ENCODE measurements at regions not wholly inside any gene's neighbourhood (a gene's known extent, or its start where the extent isn't known, plus 50 kb on each side); places are given as distances from the start of the nearest gene placed in this dataset.

DNA sequence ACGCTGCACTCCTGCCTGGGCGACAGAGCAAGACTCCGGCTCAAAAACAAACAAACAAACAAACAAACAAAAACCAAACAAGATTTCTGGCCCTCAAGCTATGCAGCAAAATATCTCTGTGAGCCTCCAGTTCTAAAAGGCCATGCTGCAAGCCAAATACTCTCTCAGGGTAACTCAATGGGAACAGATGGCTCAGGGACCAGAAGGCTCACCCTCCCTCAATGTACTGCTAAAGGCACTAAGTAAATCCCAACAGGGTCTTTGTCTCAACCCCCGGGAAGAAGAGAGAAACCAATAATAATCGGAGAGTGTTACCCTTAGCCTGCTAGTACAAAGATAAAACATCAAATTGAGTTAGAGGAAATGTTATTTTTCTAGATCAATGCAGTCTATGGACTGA, 119.7 kb upstream of the ZC3H12C start:
- H3K27ac ChIP-seq: no peak overlapping the region
- no peaks in the 10 kb centered on the region for H3K27me3 ChIP-seq (ENCODE audit: insufficient read depth in 3 of 3, low read length in 2 of 3)
- DNase-seq (no peak), ATAC-seq (no peak)
- no peak overlapping the region for H3K4me3 ChIP-seq
- H3K36me3 ChIP-seq (ENCODE audit: insufficient read depth in 1 of 2, low read depth in 1 of 2): no peaks in the 10 kb centered on the region
- H3K4me1 ChIP-seq: peaks cover 25% of the 10 kb centered on the region
- TF ChIP-seq, protein P1, sequence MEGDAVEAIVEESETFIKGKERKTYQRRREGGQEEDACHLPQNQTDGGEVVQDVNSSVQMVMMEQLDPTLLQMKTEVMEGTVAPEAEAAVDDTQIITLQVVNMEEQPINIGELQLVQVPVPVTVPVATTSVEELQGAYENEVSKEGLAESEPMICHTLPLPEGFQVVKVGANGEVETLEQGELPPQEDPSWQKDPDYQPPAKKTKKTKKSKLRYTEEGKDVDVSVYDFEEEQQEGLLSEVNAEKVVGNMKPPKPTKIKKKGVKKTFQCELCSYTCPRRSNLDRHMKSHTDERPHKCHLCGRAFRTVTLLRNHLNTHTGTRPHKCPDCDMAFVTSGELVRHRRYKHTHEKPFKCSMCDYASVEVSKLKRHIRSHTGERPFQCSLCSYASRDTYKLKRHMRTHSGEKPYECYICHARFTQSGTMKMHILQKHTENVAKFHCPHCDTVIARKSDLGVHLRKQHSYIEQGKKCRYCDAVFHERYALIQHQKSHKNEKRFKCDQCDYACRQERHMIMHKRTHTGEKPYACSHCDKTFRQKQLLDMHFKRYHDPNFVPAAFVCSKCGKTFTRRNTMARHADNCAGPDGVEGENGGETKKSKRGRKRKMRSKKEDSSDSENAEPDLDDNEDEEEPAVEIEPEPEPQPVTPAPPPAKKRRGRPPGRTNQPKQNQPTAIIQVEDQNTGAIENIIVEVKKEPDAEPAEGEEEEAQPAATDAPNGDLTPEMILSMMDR (IDR thresholded peaks at IDR 0.05): no peak
- 84 to 87% (median 84%) methylated on average over 5 of the region's 5 CpGs for WGBS, 3 donors
- no peaks in the 10 kb centered on the region for H3K9me3 ChIP-seq
- intact Hi-C loops (cut with DNase I): no loop called here

DNA sequence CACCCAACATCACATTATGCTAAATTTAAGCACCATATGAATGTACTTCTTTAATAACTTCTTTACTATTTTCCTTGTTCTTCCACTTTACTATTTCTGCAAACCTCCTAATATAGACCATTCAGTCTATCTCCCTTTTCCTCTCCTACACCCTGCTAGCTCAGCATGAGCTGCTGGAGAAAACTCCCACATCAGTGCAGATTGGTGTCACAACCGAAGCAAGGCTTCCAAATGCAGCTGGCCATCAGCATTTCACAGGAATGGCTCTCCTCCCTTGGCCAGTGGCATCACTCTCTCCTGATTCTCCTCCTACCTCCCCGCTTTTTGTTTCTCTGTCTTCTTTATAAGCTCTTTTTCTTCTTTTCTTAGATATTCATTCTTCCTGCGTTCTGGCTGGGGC, 118.7 kb upstream of the ZC3H12C start:
- no peak overlapping the region for H3K27ac ChIP-seq
- H3K4me1 ChIP-seq: peaks cover 25% of the 10 kb centered on the region
- no peak for DNase-seq
- H3K4me3 ChIP-seq: no peak overlapping the region
- ATAC-seq: no peak
- H3K9me3 ChIP-seq: no peaks in the 10 kb centered on the region
- TF ChIP-seq, protein P1 (IDR thresholded peaks at IDR 0.05): no peak
- intact Hi-C loops (cut with DNase I): no loop called here
- no peaks in the 10 kb centered on the region for H3K36me3 ChIP-seq (ENCODE audit: insufficient read depth in 1 of 2, low read depth in 1 of 2)
- H3K27me3 ChIP-seq (ENCODE audit: insufficient read depth in 3 of 3, low read length in 2 of 3): no peaks in the 10 kb centered on the region
- WGBS, 3 donors: 77 to 92% (median 81%) methylated on average over 3 of the region's 3 CpGs

DNA sequence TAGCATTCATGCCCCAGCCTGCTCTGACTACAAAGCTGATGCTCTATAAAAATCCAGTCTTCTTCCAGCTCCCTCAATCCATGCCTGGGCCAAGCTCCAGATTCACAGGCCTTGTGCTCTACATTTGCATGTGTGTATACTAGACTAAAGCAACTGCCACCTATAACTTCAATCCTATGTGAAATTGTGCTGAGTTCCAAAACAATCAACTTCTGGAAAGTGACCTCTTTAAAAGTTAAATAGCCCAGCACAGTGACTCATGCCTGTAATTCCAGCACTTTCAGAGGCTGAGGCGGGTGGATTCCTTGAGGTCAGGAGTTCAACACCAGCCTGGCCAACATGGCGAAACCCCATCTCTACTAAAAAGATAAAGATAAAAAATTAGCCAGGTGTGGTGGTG, 114.3 kb upstream of the ZC3H12C start:
- ATAC-seq (no peak), DNase-seq (no peak)
- intact Hi-C loops (cut with DNase I): no loop called here
- no peaks in the 10 kb centered on the region for H3K4me1 ChIP-seq
- no peaks in the 10 kb centered on the region for H3K36me3 ChIP-seq (ENCODE audit: insufficient read depth in 1 of 2, low read depth in 1 of 2)
- TF ChIP-seq, protein P1 (IDR thresholded peaks at IDR 0.05): no peak
- no peaks in the 10 kb centered on the region for H3K9me3 ChIP-seq
- no peak overlapping the region for H3K27ac ChIP-seq
- no peaks in the 10 kb centered on the region for H3K27me3 ChIP-seq (ENCODE audit: insufficient read depth in 3 of 3, low read length in 2 of 3)
- no peak overlapping the region for H3K4me3 ChIP-seq
- WGBS, 3 donors: 90 to 94% (median 91%) methylated on average over 2 of the region's 2 CpGs

DNA sequence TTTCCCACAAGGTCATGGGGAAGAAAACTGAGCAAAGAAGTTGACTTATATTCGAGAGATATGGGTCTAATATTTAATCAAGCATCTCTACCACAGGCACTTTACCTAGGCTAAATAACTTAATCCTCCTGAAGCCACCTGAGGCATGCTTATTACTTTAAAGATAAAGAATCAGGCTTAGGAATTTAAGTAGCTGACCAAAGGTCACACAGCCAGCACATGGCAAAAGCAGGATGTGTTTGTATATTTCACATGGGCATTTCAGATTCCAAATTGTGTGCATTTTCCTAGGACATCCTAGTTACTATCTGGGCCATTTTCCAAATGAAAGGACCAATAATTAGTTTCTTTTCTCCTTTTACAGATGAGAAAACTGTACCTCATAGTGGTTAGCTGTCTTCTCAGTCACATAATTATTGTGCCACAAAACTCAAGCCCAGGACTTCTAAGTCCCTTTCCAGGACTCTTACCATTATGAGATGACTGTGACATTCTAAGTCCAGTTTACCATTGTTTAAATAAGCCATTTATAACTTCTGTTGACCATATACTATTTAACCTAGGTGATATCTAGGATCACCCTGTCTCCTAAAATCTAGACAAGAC, 112.1 kb upstream of the ZC3H12C start:
- ATAC-seq (no peak), DNase-seq (no peak)
- 71 to 83% (median 81%) methylated on average over 1 of the region's 1 CpG for WGBS, 3 donors

More for the DNA sequence above, 112.1 kb upstream of the ZC3H12C start:
- intact Hi-C loops (cut with DNase I): no loop called here
- H3K4me3 ChIP-seq: no peak overlapping the region
- H3K27me3 ChIP-seq (ENCODE audit: insufficient read depth in 3 of 3, low read length in 2 of 3): no peaks in the 10 kb centered on the region
- no peaks in the 10 kb centered on the region for H3K4me1 ChIP-seq
- H3K27ac ChIP-seq: no peak overlapping the region
- TF ChIP-seq, protein P1 (IDR thresholded peaks at IDR 0.05): no peak
- no peaks in the 10 kb centered on the region for H3K9me3 ChIP-seq
- no peaks in the 10 kb centered on the region for H3K36me3 ChIP-seq (ENCODE audit: insufficient read depth in 1 of 2, low read depth in 1 of 2)

All from psoas muscle (tissue), 7 donors.